GM21390 (cell line): ENCODE measurements at regions not wholly inside any gene's neighbourhood (a gene's known extent, or its start where the extent isn't known, plus 50 kb on each side); places are given as distances from the start of the nearest gene placed in this dataset.

Source experiments
- ATAC-seq: cut with Tn5 transposase; IDR thresholded peaks from one replicate; pipeline ENCODE4 v1.9.1; 2021; ENCODE audit not compliant: unreplicated experiment

DNA sequence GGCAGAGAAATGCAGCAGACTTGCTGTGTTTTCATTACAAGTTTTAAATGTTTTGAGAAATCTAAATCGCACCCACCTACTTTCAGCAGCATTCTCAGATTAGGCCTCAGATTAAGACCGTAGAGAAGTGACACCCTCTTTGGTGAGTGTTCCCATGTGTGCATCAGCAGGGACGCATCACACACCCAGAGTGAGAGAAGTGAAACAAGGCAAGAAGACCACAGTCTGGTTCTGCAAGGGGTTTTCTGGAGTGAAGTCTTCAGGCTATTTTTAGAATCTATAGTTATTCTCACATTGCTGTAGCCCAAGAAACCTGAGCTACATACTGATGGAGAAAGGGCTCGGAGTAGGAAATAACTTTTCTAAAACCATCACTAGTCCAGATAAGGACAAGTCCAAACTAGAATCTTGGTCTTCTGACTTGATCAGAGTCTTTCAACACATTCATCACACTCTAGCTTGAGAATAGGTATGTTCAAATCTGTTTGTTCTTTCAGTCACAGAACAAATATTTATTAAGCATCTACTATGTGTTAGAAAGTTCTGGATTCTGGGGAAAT lies 1216.6 kb upstream of the PIK3C3 start:
- ATAC-seq: peak; percentile 54

DNA sequence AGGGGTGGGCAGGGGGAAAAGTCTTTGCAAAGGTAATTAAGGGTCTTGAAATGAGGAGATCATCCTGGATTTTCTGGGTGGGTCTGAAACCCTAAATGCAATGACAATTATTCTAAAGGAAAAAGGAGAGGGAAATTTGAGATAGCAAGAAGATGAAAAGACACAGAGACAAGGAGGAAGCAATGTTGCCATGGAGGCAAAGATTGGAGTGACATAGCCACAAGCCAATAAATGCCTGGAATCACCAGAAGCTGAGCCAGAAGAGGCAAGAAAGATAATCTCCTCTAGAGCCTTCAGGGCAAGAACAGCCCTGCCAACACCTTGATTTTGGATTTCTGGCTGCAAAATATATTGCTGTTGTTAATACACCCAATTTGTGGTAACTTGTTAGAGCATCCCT lies 1246.3 kb upstream of the PIK3C3 start:
- ATAC-seq: no peak

DNA sequence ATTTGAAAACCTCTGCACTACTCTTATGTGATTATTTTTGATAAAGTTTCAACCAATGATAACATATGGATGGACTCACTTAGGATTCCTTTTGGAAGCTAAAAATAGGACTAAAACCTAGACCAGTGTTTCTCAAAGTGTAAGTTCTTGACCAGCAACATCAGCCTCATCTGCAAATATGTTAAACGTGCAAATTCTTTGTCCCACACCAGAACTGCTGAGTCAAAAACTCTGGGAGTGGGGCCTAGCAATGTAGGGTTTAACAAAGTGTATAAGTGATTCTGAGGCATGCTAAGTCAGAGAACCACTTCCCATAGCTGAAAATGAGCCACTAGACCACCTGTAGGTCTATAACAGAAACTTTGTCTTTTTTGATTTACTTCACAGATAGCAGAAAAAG lies 1247.2 kb upstream of the PIK3C3 start:
- no peak for ATAC-seq

DNA sequence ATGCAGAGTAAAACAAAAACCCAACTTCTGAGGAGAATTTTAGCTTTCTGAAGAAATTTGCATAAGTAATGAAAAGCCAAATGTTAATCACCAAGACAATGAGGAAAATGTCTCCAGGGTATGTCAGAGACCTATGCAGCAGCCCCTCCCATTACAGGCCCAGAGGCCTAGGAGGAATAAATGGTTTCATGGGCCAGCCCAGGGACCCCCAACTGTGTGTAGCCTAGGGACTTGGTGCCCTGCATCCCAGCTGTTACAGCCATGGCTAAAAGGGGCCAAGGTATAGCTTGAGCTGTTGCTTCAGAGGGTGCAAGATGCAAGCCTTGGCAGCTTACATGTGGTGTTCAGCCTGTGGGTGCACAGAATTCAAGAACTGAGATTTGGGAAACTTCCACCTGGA lies 1256.9 kb upstream of the PIK3C3 start:
- ATAC-seq: no peak

DNA sequence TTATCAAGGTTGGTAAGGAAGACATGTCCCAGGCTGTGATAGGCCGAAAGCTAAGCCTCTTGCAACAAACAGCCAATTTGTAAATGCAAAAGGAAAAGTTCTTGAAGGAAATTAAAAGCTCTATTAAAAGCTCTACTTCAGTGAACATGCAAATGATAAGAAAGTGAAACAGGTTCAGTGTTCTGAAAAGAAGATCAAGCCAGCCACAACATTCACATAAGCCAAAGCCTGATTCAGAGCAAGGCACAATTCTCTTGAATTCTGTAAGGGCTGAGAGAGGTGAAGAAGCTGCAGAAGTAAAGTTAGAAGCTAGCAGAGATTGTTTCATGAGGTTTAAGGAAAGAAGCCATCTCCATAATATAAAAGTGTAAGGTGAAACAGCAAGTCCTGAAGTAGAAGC lies 1259.5 kb upstream of the PIK3C3 start:
- no peak for ATAC-seq

DNA sequence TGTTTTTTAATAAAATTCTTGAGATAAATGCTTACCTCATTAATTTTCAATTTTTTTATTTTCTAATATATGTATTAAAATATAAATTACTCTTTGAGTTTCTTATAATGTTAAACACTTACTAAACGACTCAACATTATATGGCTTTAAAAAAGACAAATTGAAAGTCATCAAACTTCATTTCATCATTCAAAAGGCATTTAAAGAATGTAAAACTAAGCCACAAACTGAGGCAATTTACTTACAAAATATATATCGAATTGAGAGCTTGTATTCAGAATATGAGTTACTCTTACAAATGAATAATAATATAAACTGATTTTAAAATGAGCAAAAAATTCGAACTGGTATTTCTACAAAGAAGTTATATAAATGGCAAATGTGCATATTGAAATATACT lies 1262.2 kb upstream of the PIK3C3 start:
- ATAC-seq: no peak

DNA sequence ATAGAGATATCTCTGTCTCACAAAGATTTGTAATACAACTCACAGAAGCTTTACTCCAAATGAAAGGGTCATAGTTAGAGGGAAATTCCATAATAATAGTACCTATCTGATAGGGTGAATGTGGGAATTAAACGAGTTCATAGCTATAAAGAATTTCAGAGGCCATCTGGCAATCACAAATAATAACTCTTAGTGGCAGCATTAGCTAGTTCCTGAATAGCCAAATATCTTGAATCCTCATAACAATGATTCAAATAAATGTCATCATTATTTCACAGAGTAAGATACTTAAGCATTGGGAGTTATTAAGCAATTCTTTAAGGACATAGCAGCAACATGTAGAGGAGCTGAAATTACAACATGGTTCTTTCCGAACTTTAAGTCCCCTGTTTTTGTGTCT lies 1265.0 kb upstream of the PIK3C3 start:
- ATAC-seq: no peak

DNA sequence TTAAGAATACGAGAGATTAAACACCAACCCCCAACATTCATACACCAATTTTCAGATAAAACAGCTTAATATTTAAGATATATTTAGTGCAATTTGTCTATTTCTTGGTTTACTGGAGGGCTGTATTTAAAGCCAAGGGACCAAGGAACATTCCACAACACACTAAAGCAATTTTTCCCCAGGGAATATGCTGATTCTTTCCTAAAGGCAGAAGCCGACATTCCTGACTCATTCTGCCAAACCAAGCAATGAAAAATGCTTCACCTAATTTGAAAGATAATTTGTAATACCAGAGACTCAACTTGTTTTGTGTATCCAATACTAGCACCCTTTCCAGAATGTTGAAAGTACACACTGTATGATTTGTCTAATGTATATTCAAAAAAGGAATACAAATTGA lies 1267.6 kb upstream of the PIK3C3 start:
- ATAC-seq: no peak

DNA sequence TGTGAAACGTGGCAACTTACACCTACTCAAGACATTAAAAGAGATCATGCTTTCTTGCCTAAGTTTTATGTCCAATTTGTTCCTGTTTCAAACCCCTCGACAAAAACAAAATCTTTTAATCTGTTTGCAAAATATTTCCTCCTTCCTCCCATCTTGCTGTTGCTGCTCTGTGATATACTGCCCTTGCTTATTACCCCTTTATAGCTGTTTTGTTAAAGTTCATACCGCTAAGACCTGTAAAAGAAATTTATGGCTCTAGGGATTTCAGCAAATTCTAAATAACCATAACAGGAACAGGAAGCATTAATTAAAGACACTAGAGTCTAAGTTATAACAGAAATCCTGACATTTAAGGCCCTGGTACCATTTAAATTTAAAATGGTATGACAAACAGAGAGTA lies 1268.2 kb upstream of the PIK3C3 start:
- no peak for ATAC-seq

DNA sequence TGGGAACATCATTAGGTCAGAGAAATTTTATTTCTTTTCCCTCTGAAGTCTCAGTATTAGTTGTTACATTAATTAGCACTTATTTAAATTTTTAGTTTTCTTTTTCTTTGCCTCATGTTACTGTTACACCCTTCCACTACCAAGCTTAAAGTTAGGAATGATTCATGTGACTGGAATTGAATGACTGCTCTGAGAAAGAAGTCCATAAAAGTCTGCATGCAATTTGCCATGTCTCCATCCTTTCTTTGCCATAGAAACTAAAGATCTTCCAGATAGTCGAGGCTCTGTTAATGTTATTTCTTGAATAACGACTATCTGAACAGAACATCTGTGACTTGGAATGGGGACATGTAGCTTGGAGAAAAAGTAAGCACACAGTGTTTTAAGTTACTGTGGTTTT lies 1269.8 kb upstream of the PIK3C3 start:
- ATAC-seq: no peak

DNA sequence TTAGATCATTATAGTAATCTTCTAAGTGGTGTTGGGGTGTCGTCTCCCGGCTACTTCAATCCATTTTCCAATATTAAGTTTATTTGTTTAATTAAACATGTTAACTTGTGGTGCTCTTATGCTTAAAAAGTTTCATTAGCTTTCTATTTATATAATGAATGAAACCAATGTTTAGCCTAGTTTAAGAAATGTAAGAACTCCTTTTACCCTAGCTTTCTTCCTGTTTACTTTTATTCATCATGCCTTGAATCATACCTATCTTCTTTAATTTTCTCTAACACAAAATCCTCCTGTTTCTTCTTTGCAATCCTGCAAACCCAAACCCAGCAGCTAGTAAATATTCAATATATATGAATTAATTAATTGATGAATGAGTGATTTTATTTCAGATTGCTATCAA lies 1276.7 kb upstream of the PIK3C3 start:
- no peak for ATAC-seq

DNA sequence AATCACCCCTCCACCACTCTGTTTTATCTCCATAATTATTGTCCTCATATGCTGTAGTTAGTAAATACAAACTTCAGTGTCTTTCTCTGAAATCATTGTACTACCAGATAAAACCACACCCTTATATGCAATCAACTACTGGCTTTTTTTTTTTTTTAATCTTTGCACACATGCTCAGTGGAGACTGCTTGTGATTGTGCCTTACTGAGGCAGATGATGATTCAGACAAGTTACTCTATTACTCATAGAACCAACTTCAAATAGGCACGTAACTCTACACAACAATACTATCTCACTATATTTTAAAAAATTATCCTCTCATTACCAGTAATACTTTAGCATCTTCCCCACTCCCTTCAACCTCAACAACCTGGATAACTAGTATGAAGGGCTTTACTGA lies 1278.4 kb upstream of the PIK3C3 start:
- ATAC-seq: no peak

DNA sequence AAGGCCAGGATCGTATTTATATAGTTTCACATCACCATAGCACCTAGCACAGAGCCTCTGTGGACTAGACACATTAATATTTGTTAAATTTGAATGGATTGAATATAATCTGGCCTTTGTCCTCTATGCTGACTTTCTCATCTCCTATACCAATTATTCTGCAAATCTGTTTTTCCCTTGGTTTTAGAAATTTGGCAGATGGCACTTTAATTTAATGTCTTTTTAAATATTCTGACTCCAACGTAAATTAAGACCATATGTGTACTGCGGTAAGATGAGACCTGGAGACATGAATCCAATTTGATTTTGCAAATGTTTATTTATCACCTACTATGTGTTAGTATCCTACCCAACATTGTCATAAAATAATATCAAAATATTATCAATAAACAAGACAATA lies 1281.9 kb upstream of the PIK3C3 start:
- no peak for ATAC-seq

DNA sequence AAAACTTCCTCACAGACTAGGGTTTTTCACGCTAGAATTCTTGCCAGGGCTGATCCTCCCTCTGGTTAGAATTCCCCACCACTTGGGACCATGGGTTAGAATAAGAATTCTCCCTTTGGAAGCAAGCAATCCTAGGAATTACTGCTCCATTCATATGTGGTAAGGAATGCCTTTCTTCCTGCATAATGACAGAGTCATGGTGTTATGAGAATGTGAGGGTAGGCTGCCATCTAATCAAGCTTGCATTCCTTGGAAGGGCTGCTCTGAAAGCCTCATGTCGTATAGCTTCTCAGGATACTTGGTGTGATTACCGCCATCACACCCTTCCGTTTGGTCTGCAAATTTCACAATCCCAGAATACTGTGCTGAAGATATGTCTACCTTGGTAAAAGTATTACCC lies 1282.4 kb upstream of the PIK3C3 start:
- no peak for ATAC-seq

DNA sequence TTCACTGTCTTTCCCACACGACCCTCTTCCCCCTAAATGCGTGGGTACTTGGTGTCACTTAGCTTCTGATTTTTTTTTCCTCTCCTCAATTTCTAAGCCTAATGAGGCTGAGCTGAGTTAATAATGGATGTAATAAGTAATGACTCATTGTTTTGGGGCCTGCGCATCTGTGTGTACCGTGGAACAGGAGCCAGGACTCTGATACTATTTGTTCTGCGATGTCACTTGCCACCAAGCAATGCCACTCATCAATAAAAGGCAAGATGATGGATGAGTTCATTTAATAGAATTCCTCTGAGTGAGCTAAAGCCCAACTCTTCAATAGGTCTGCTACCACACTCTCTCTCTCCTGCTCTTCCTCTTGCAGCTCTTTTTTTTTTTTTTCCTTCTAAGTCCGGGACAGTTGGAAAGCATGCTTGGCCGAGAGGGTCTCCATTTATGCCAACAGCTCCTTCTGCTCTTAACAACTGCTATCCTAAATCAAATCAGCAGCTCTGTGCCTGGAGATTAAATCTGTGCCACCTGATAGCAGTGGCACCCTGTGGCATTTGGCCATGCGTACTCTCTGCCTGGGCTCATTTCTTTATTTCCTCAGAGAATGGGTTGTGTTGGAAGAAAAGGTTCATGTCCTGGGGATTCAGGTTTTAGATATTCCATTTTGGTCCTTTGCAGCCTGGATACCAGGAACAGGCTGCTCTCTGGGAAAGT lies 1284.2 kb upstream of the PIK3C3 start:
- ATAC-seq: no peak

DNA sequence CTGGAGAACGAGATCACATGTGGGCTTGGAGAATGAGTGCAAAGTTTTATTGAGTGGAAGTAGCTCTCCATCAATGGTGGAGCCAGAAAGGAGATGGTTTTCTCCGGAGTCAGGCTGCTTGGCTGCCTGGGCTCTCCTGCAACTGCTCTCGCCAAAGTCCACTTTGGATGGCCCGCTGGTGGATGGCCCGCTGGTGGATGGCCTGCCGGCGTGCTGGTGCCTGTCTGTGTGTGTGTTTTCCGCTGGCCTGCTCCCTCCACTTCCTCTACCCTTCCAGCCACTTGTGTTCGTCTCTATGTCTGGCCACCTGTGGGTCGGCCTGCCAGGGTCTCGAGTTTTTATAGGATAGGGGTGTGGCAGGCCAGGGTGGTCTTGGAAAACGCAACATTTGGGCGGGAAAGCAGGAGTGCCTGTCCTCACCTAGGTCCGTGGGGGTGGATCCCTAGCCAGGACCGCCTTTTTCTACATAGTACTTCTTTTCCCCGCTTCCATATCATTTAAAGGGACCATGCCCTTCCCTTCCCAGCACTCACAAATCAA lies 1292.1 kb upstream of the PIK3C3 start:
- no peak for ATAC-seq

DNA sequence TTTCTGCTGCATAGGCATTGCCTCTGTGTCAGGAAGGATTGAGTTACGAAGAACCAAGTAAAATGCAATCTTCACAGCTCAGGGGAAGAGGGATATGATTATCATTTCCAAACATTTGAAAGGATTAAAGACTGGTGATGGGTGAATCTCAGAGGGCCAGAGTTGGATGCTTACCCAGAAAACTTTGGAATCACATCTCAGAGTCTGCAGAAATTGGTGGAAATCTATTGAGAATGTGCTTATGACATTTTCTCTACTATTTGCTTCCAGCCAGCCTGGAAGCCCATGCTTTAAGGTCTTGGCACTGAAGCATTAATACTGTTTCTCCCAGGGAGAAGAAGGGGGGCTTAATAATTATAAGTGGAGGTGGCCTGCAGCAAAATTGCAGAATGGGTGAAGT lies 1301.4 kb upstream of the PIK3C3 start:
- no peak for ATAC-seq

DNA sequence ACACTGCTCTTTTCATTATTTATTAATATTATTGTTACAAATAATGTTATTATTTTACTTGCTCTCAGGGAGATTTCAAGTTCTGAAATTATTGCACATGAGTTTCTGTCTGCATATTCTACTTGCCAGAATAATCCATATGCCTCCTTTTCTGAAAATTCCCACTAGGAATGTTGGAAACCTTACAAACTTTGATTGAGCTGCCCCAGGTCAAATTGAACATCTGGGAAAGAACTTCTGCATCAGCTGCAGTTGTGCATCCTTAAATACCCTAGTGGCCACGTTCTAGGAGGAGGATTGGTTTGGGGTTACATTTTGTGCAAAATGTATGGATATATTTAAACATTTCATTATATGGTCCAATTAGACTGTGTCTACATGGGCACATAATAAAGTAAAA lies 1302.7 kb upstream of the PIK3C3 start:
- no peak for ATAC-seq

DNA sequence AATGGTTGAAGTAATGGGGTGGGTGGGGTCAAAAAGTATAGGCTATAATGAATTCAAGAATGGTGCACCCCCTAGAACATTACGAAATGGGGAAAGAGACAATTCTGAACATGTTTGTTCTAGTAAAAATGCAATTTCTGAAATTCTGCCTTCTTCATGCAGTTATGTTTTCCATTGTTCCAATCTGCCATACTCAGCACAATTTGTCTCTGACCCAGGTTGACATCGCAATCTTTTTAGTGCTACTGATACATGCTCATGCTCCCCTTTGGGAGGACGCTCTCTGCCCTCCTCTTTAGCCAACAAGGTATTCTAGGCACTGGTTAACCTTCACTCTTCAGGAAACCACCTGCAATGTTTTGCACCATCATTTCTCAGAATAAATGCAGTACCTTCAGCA lies 1303.9 kb upstream of the PIK3C3 start:
- ATAC-seq: no peak

DNA sequence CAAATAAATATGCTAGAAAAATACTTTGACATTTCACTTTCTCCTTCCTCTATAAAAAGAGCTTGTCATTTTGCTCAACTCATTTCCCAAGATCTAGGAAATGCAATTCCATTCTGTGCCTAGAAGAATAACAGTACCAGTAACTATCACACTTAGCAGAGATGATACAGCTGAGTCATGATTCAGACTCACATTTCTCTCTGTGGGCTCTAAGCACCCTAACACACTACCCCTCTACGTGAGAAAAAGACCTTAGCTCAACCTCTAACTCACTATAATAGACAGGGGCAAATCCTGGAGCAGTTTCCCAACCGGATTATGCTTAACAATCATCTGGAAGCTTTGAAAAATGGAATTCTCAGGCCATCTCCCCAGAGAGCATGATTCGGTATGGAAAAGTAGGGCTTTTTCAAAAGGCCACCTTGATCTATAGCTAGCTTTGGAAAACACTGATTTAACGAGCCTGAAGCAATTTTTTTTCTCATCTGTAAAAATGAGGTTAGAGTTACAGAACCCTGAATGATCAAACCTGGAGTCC lies 1312.3 kb upstream of the PIK3C3 start:
- no peak for ATAC-seq

DNA sequence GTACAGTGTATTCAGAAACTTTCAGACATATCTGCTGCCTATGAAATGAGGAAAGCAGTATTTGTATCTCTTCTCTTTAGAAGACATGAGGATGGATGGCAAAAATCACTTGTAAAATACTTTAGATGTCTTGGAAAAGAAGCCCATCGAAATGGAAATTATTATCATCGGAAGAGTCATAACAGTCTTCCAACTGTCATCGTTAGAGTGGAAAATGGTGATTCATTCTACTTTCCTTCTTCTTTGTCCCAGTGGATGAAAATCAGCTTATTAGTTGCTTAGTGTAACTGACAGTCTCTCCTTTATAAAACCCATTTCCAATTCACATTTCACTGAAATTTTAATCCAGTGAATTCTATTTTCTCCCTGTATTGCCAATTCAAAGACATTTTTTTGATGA lies 1323.7 kb upstream of the PIK3C3 start:
- ATAC-seq: no peak

DNA sequence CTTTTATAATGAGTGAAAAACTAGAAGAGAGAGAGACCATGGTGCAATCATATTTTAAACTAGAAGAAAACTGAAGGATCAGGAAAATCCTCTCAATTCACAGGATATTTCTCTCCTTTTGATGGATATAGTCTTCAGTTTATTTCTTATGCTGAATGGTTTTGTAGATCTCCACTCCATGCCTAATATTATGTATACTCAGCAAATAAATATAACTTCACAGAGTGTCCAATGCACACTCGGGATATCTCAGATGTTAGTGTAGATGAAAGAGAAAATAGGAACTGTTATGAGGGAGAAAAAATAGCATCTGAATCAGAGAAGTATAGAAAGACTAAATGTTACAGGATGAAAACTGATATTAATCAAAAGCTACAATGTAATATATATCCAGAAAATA lies 1324.5 kb upstream of the PIK3C3 start:
- ATAC-seq: no peak

DNA sequence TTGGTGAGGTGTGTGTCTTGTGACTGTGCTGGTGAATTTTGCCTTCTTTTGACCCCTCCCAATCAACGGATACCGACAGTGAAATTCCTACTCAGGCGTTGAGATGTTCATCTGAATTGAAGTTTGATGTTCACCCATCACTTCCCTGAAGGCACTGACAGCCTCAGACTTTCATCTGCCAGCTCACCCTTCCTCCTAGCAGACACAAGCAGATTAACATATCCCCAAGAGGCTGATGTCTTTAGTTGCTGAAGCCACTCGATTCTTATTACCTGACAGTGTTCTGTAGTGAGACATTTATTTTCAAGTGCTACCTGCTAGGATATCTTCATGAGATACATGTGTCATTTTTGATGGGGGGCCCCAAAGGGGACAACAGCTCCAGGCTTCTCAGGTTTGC lies 1330.1 kb upstream of the PIK3C3 start:
- ATAC-seq: no peak
